Upper lobe of right lung (tissue), 1 donor: ENCODE measurements at regions not wholly inside any gene's neighbourhood (a gene's known extent, or its start where the extent isn't known, plus 50 kb on each side); places are given as distances from the start of the nearest gene placed in this dataset.

Source experiments
- ATAC-seq: fragments of 200-7000 bp; cut with Tn5 transposase; one replicate; pipeline ENCODE4 v1.9.1; 2020; ENCODE audit warnings: mild to moderate bottlenecking, moderate library complexity
- DNase-seq: peaks from one replicate; pipeline ENCODE4 v3.0.0-alpha.2; 2020
- H3K27ac ChIP-seq: fragments of 200-600 bp; one replicate; pipeline ENCODE4 v1.8.0; 2022
- H3K27me3 ChIP-seq: fragments of 200-600 bp; one replicate; pipeline ENCODE4 v1.8.0; 2022; ENCODE audit warnings: mild to moderate bottlenecking
- H3K36me3 ChIP-seq: fragments of 200-600 bp; one replicate; pipeline ENCODE4 v1.8.0; 2022
- H3K4me1 ChIP-seq: fragments of 200-600 bp; one replicate; pipeline ENCODE4 v1.8.0; 2022
- H3K4me3 ChIP-seq: fragments of 200-600 bp; one replicate; pipeline ENCODE4 v1.8.0; 2022; ENCODE audit warnings: mild to moderate bottlenecking
- H3K9me3 ChIP-seq: fragments of 200-600 bp; one replicate; pipeline ENCODE4 v1.8.0; 2022
- intact Hi-C: fragments of 100-400 bp; cut with DNase I; formaldehyde crosslinking; loops from one replicate; pipeline ENCODE4 v1.11.0; 2022
- TF ChIP-seq, protein P1 (sequence below): fragments of 200-600 bp; IDR thresholded peaks from one replicate; pipeline ENCODE4 v1.8.0; 2022; ENCODE audit warnings: antibody characterized with exemption
- donor health status: DM: no; HTN: yes; CAD: no; lungs with severe emphysema.

DNA sequence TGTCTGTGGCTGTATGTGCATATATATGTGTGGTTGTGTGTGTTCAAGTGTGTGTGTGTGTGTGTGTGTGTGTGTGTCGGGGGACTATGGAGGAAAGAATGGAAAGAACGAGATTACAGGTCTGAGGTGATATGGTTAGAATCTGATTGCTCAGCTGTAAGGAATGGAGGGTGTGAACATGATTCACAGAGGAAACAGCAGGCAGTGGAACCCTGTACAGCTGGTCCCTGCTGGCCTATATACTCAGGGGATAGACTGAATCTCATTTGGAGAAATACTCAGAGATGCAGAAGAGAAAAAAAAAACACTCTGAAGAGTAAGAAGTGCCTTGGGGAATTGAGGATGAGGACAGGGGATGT is 180.1 kb upstream of the ESRRG start:
- intact Hi-C loops = no loop called here
- TF ChIP-seq, protein P1, sequence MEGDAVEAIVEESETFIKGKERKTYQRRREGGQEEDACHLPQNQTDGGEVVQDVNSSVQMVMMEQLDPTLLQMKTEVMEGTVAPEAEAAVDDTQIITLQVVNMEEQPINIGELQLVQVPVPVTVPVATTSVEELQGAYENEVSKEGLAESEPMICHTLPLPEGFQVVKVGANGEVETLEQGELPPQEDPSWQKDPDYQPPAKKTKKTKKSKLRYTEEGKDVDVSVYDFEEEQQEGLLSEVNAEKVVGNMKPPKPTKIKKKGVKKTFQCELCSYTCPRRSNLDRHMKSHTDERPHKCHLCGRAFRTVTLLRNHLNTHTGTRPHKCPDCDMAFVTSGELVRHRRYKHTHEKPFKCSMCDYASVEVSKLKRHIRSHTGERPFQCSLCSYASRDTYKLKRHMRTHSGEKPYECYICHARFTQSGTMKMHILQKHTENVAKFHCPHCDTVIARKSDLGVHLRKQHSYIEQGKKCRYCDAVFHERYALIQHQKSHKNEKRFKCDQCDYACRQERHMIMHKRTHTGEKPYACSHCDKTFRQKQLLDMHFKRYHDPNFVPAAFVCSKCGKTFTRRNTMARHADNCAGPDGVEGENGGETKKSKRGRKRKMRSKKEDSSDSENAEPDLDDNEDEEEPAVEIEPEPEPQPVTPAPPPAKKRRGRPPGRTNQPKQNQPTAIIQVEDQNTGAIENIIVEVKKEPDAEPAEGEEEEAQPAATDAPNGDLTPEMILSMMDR = no peak
- H3K4me3 ChIP-seq = no peak overlapping the region
- H3K27ac ChIP-seq = no peak overlapping the region
- no peaks in the 10 kb centered on the region for H3K4me1 ChIP-seq
- H3K27me3 ChIP-seq = no peaks in the 10 kb centered on the region
- no peaks in the 10 kb centered on the region for H3K9me3 ChIP-seq
- no peaks in the 10 kb centered on the region for H3K36me3 ChIP-seq
- DNase-seq = no peak
- peak; percentile 19 for ATAC-seq

DNA sequence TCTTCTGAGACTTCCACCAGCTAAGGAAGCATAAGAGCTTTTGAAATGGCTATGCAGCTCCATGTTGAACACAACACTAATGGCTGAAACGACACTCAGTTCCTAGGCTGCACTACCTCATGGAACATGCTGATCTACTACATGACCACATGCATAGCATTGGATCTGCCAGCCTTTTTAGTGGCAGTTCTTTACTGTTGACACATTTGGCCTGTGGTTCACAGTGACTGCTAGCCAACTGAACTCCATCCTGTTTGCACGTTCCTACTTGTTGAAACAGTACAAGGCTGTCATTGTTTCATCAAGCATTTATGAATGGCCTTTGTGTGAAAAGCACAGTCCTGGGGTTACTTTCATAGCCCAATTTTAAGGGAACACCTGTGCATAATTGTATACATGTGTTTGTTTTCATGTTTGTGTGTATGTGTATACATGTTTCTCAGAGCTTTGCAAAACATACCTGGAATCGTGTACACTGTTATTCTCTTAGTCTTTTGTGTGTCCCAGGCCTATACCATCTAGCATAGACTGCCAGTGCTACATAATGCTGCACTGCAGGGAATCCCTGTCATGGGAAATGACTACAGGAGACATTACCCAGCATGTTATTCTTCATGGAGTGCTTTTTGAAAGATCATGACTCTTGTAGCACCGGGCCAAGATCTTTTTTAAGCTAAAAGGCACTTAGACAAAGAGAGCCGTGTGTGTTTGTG is 179.6 kb upstream of the ESRRG start:
- no peaks in the 10 kb centered on the region for H3K4me1 ChIP-seq
- H3K27ac ChIP-seq = no peak overlapping the region
- no peak for DNase-seq
- no peaks in the 10 kb centered on the region for H3K36me3 ChIP-seq
- no peaks in the 10 kb centered on the region for H3K27me3 ChIP-seq
- no peaks in the 10 kb centered on the region for H3K9me3 ChIP-seq
- intact Hi-C loops = no loop called here
- ATAC-seq = no peak
- no peak overlapping the region for H3K4me3 ChIP-seq
- TF ChIP-seq, protein P1 = no peak

DNA sequence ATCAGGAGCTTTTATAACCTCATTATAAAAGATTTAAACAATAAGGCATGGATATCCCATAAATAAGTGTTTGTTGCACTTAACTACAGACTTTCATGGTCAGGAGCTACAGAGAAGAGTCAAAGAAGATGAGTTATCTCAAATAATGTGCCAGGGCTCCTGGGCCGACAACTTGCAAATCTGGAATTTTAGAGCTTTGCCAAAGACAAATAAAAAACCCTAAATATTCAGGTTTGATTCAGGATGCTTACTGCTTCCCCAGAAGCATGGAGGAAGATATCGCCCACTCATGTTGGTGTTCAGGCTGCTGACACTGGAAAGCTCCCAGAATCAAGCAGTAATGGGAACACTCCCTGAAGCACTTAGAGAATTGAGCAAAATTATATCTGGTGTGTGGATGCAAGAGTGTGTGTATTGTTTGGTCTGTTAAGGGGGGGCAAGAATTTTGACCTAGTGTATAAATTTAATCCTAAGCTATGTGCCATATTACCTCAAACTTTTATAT is 176.9 kb upstream of the ESRRG start:
- Histone ChIP-seq H3K27me3 (no peaks in the 10 kb centered on the region), H3K9me3 (no peaks in the 10 kb centered on the region), H3K4me3 (no peak overlapping the region), H3K36me3 (no peaks in the 10 kb centered on the region), H3K4me1 (no peaks in the 10 kb centered on the region), H3K27ac (no peak overlapping the region)
- ATAC-seq = no peak
- TF ChIP-seq, protein P1 = no peak
- no peak for DNase-seq
- intact Hi-C loops = no loop called here

DNA sequence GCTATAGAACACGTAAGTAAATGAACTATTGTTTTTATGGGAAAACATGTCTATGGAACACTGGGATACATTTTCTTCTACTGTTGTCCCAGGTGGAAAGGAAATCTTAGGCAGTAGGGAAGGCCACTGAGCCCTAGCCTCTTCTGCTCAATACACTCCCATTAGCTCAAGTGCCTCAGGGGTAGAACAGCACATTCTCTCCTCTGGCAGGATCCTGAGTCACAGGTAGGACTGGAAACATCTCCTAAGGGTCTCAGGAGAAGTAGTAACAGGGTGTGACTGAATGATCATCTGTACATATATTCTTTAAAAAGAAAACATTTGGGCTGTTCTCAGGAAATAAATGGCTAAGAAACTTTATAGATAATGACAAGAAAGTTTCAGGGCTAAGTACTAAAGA is 175.6 kb upstream of the ESRRG start:
- Histone ChIP-seq H3K36me3 (no peaks in the 10 kb centered on the region), H3K9me3 (no peaks in the 10 kb centered on the region), H3K27me3 (no peaks in the 10 kb centered on the region), H3K27ac (no peak overlapping the region), H3K4me3 (no peak overlapping the region), H3K4me1 (no peaks in the 10 kb centered on the region)
- DNase-seq = no peak
- no peak for ATAC-seq
- TF ChIP-seq, protein P1 = no peak
- intact Hi-C loops = no loop called here

DNA sequence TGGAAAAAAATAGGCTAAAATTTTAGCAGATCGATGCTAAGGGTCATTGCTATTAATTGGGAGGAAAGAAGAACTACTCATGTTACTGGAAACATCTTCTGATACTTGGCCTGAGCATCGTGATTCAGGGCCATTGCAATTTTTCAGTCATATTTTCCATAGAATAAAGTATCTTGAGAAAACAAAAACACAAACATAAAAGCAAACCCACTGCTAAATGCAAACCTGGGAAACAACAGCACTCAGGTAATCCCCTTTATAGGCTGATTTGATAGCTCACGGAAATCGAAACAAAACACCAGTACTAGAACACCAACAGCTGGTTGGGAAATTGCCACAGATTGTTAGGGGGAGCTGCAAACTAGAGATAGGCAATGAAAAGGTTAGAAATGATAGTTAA is 172.9 kb upstream of the ESRRG start:
- ATAC-seq (no peak), DNase-seq (no peak)
- Histone ChIP-seq H3K9me3 (no peaks in the 10 kb centered on the region), H3K4me3 (no peak overlapping the region), H3K4me1 (no peaks in the 10 kb centered on the region), H3K36me3 (no peaks in the 10 kb centered on the region), H3K27me3 (no peaks in the 10 kb centered on the region), H3K27ac (no peak overlapping the region)
- intact Hi-C loops = no loop called here
- TF ChIP-seq, protein P1 = no peak

DNA sequence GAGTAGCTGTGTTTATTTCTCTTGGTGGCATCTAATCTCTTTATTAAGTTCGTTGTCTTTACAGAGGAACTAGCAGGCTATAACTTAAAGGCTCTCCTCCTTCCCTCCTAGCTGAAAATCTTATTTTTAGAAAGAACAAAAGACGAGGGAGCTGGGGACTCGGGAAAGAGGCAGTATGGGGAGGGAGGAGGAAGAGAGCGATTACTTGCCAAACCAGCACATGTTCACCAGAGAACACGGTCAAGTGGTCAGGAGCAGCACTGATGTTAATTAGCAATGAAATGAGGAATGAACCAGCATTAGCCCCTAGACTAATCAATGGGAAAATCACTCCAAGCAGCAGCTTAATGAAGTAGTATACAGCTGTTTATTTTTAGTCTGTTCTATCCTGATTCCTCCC is 171.3 kb upstream of the ESRRG start:
- no peaks in the 10 kb centered on the region for H3K27me3 ChIP-seq
- ATAC-seq (no peak), DNase-seq (no peak)
- H3K9me3 ChIP-seq = no peaks in the 10 kb centered on the region
- H3K27ac ChIP-seq = no peak overlapping the region
- no peaks in the 10 kb centered on the region for H3K4me1 ChIP-seq
- no peak overlapping the region for H3K4me3 ChIP-seq
- intact Hi-C loops = no loop called here
- H3K36me3 ChIP-seq = no peaks in the 10 kb centered on the region
- TF ChIP-seq, protein P1 = no peak
